Neural cell (in vitro differentiated cells): ENCODE measurements at regions not wholly inside any gene's neighbourhood (a gene's known extent, or its start where the extent isn't known, plus 50 kb on each side); places are given as distances from the start of the nearest gene placed in this dataset.

Source experiments
- CTCF ChIP-seq: fragments of 450-650 bp; IDR thresholded peaks from 2 replicates; pipeline ENCODE4 v1.5.1; 2014; ENCODE audit warnings: antibody characterized with exemption, mild to moderate bottlenecking, moderate library complexity; ENCODE audit not compliant: poor library complexity, severe bottlenecking
- MXI1 ChIP-seq: fragments of 450-650 bp; conservative IDR thresholded peaks from 2 replicates; pipeline ENCODE4 v1.6.1; 2014; ENCODE audit warnings: antibody characterized with exemption, mild to moderate bottlenecking; ENCODE audit not compliant: poor library complexity, severe bottlenecking
- POLR2AphosphoS5 ChIP-seq: IDR thresholded peaks from 2 replicates; pipeline ENCODE4 v1.6.1; 2012
- TAF1 ChIP-seq: IDR thresholded peaks from 2 replicates; pipeline ENCODE4 v1.6.1; 2012; ENCODE audit warnings: low read depth

GRCh38 chr6:126253431-126253830, 86.5 kb upstream of the CENPW start:
- TF ChIP-seq CTCF (no peak), TAF1 (no peak), MXI1 (no peak), POLR2AphosphoS5 (no peak)
